Amniotic stem cell (primary cell): ENCODE measurements at regions not wholly inside any gene's neighbourhood (a gene's known extent, or its start where the extent isn't known, plus 50 kb on each side); places are given as distances from the start of the nearest gene placed in this dataset.

Source experiments
- DNase-seq: peaks from one replicate; lab custom pipeline; 2025; lab: John Stamatoyannopoulos, UW

DNA sequence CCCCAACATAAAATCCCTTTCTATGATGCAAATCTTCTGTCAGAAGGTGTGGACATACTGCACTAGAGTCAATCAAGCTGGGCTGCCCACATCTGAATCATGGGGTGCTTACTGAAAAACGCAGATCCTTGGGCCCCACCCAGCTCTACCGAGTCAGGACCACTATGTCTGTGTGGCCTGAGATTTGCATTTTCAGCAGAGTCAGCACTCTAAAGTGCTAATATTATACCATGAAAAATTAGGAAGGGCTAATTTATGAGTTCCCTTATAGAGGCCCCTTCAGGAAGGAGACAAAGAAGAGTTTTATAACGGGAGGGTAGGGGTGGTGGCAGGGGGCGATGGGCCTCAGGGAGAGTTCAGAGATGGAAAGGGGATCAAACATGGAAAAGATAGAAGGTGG is 163.3 kb upstream of the NABP1 start:
- no peak for DNase-seq

GRCh38 chr2:191515551-191515950 is 162.4 kb upstream of the NABP1 start:
- DNase-seq = no peak

GRCh38 chr2:191516260-191516659 is 161.7 kb upstream of the NABP1 start:
- DNase-seq = no peak

DNA sequence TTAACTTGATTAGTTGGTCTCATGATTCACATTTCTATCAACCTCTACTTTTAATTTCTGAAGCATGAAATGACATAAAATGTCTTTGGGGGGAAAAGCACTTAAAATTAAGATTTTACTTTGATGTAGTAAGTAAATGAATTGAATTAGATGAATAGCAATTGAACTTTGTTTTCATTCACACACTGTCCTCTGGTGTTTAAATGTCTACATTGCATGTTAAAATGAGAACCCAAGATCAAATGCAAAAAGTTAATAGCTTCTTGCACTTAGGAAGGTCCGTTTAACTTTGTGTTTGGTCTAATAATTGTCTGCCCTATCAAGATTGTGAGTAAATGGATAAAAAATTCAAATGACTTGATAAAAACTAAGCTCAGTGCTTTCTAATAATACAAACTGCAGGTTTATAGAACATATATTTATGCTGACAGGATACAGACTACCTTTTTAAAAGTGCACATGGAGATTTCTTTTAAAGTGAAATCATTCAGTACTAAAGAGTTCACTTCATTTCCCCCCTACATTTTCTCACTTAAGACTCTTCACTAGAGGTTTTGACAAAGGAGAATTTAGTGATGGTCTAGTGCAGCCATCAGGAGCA is 156.2 kb upstream of the NABP1 start:
- DNase-seq = no peak

DNA sequence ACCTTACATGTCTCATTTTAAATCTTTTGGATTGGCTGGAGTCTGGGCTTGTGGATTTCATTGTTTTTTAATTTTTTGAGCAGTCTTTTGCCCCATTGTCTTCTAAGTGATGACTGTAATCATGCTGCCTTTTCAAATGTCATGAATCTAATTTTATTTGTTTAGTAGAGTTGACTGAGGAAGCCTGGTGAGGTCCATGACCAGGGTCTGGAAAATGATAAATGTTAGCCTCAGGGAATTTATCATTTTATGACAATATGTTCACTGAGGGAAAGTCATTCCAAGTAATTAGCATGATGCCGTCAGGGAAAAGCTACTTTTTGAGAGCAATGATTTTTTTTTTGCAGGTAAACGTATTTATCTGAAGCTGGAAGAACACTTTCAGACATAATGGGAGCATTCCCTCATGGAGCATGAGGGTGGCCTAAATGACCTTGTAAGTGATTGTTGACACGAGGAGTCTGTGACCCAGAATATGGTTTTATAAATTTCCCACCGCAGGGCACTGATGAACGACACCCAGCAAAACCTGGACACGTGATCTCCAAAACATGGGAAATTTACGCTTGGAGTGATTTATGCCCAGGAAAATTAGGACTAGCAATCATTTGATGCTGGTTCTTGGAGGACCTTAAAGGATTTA is 155.3 kb upstream of the NABP1 start:
- DNase-seq = no peak

GRCh38 chr2:191526091-191526490 is 151.8 kb upstream of the NABP1 start:
- DNase-seq = no peak

- no peak for DNase-seq
Observed at GRCh38 chr2:191526536-191526935, 151.4 kb upstream of the NABP1 start.

DNA sequence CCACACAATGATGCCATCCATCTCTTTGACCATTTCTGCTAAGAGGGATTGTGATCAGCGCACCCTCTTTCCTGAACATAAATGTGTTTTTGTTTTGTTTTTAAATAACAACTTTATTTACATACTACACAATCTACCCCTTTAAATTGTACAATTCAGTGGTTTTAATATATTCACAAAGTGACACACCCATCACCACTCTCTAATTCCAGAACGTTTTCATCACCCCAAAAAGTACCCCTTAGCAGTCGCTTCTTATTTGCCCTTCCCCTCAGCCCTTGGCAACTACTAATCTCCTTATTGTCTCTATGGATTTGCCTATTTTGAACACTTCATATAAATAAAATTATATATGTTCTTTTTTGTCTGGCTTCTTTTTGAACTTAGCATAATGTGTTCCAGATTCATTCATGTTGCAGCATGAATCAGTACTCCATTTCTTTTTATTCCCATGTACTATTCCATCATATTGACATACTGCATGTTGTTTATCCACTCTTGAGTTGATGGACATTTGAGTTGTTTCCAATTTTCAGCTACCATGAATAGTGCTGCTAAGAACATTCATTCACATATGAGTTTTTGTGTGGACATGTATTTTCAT is 150.9 kb upstream of the NABP1 start:
- no peak for DNase-seq

DNA sequence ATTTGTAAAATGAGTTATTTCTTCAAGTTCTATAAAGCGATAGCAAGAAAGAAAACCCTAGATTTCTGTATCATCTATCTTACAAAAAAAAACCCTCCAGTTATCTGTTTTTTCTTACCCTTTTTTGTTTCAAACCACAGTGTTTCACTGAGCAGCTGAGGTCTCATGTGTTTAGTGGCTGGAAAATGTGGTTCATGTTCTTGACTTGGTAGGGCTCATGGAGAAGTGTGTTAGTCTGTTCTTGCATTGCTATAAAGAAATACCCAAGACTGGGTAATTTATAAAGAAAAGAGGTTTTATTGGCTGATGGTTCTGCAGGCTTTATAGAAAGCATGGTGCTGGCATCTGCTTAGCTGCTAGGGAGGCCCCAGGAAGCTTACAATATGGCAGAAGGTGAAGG is 147.3 kb upstream of the NABP1 start:
- no peak for DNase-seq

- no peak for DNase-seq
Observed at GRCh38 chr2:191533693-191534180, 144.2 kb upstream of the NABP1 start.

DNA sequence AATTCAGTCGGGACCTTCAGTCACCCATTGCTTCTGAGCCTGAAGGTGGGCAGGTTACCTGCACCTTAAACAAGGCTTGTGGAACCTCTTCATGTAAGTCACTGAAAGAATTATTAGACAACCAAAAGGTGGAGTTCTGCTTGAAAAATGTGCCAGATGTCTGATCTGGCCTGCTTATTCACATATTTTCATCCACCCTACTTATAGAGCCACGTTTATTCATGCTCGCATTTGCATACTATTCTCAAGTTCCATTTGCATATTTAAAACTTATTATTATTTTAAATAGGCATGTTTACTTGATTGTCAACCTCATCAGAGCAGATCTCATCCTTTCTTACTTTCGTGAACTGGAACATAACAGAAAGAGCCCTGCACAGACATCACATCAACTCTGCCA is 140.0 kb upstream of the NABP1 start:
- no peak for DNase-seq

GRCh38 chr2:191538334-191538903 is 139.5 kb upstream of the NABP1 start:
- no peak for DNase-seq

DNA sequence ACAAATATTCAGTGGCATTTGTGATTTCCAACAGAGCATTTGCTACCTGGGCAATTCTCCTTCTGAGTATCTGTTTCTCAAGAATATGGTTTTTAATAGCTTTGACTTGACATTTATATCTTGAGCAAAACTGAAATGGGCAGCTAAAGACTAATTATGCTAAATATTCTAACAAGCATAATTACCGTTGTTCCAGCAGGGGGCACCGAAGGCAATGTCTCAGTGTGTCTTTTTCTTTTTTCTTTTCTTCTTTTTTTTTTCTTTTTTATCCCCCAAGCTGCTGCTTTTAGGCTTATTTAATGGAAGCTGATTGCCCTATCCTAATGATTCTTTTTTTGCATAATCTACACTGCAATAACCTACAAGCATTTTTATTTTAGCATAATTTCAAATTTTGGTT is 138.9 kb upstream of the NABP1 start:
- DNase-seq = peak; percentile 26

GRCh38 chr2:191540681-191541080 is 137.3 kb upstream of the NABP1 start:
- no peak for DNase-seq

- DNase-seq = no peak
Observed at GRCh38 chr2:191543708-191544107, 134.2 kb upstream of the NABP1 start.

DNA sequence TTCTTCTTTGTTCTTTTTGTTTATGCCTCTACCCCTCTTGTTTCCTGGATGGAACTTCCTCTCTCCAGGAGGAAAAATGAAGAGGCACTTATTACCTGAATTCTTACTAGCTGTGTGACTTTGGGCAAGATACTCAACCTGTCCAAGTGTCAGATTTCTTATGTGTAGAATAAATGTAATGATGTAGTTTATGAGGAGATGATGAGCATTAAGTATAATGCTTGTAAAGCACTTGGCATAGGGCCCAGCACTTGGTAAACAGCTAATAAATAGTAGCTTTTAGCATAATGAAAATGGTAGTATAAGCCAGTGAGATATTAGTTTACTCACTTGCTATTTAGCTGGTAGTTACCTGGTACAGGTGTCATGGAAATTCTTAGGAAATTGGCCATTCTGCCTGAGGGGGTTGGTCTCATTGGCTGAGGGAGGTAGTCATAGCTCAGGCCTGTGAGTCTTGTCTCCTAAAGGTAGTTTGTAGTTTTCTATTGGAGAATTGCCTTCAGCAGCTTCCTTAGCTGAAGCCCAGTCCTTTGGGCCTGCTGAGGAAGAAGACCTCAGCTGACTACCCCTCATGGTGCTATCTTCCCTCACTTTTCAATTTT is 133.4 kb upstream of the NABP1 start:
- DNase-seq = no peak

- DNase-seq = no peak
Observed at GRCh38 chr2:191545361-191545760, 132.6 kb upstream of the NABP1 start.

- no peak for DNase-seq
Observed at GRCh38 chr2:191552066-191552465, 125.9 kb upstream of the NABP1 start.

DNA sequence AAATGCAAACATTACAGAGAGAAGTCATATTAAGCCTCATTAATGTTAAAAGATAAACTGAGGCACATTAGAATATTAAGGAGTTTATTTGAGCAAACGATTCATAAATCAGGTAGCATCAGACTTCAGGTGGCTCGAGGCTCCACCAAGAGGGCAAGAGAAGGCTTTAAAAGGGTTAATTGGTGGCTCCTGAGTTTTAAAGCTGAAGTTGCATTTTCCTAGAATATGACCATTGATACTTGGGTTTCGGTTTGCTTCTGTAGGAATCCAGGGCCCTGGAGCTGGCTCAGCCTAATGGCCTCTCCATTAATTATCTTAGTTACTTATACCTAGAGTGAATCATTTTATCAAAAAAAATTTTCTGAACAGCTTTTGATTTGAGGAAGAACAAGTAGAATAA is 123.7 kb upstream of the NABP1 start:
- no peak for DNase-seq

- peak; percentile 56 for DNase-seq
Observed at GRCh38 chr2:191555092-191555742, 122.7 kb upstream of the NABP1 start.

DNA sequence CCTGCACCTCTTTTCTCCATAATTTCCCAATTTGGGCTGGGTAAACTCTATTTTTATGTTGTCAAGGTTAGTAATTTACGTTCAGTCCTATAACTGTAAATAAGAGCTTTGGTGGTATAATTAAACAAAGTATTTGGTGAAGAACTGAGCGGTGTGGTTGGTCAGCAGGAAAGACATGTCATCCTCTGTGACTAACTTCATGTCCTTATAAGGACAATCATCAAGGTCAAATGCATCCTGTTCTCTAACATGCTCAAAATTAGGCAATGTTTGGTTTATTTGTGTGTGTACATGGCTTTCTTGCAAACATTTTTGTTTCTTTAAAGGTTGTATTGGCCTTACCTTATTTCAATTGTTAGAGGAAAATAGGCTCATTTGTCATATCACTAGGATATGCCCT is 121.5 kb upstream of the NABP1 start:
- DNase-seq = no peak

DNA sequence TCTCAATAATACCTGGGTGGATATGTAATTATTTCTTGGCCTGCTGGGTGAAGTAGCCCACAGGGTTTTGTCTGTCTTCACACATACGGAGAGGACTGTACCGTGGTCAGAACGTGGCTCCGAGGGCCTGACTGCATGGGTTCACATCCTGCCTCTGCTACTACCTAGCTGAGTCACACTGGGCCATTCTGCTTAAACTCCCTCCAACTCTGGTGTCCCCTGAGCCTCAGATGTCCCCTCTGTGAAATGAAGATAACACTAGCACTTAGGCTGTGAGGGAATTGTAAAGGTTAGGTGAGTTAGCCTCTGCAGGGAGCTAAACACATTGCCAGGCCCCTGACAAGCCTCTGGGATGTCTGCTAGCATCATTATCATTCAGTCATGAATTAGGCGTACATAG is 120.1 kb upstream of the NABP1 start:
- DNase-seq = no peak
